Fibroblast of skin of left quadriceps (primary cell): ENCODE measurements at regions not wholly inside any gene's neighbourhood (a gene's known extent, or its start where the extent isn't known, plus 50 kb on each side); places are given as distances from the start of the nearest gene placed in this dataset.

Source experiments
- DNase-seq, 2 experiments: peaks; one replicate each; pipeline ENCODE4 v3.0.0-alpha.2; 2013; ENCODE audit warnings: low read depth in 2 of 2

GRCh38 chr22:48380016-48380665 lies 1447.5 kb downstream of the BRD1 start:
- DNase-seq: no peak

GRCh38 chr22:48379371-48379770 lies 1448.3 kb downstream of the BRD1 start:
- DNase-seq: no peak

GRCh38 chr22:48378673-48379072 lies 1449.0 kb downstream of the BRD1 start:
- no peak for DNase-seq

- no peak for DNase-seq
These were observed 1450.5 kb downstream of the BRD1 start for GRCh38 chr22:48376936-48377712.

- DNase-seq: no peak
These were observed 1451.2 kb downstream of the BRD1 start for GRCh38 chr22:48376428-48376827.

GRCh38 chr22:48373626-48374173 lies 1454.0 kb downstream of the BRD1 start:
- DNase-seq: no peak

- no peak for DNase-seq
These were observed 1455.3 kb downstream of the BRD1 start for GRCh38 chr22:48372390-48372789.

GRCh38 chr22:48371391-48371790 lies 1456.3 kb downstream of the BRD1 start:
- DNase-seq: no peak

- DNase-seq: no peak
These were observed 1457.0 kb downstream of the BRD1 start for GRCh38 chr22:48370508-48371325.

- no peak for DNase-seq
These were observed 1457.7 kb downstream of the BRD1 start for GRCh38 chr22:48369789-48370507.

- no peak for DNase-seq
These were observed 1458.6 kb downstream of the BRD1 start for GRCh38 chr22:48368975-48369525.

GRCh38 chr22:48367731-48368130 lies 1459.9 kb downstream of the BRD1 start:
- no peak for DNase-seq

GRCh38 chr22:48366591-48366990 lies 1461.1 kb downstream of the BRD1 start:
- DNase-seq: no peak

GRCh38 chr22:48366056-48366455 lies 1461.6 kb downstream of the BRD1 start:
- no peak for DNase-seq

- no peak for DNase-seq
These were observed 1462.3 kb downstream of the BRD1 start for GRCh38 chr22:48365386-48365785.

GRCh38 chr22:48362721-48363404 lies 1464.8 kb downstream of the BRD1 start:
- no peak for DNase-seq

GRCh38 chr22:48361099-48361639 lies 1466.5 kb downstream of the BRD1 start:
- no peak for DNase-seq

- DNase-seq: no peak
These were observed 1468.1 kb downstream of the BRD1 start for GRCh38 chr22:48359613-48359965.

- DNase-seq: no peak
These were observed 1468.6 kb downstream of the BRD1 start for GRCh38 chr22:48358886-48359612.

- no peak for DNase-seq
These were observed 1469.7 kb downstream of the BRD1 start for GRCh38 chr22:48357961-48358360.
